HG03108 (cell line): ENCODE measurements at regions not wholly inside any gene's neighbourhood (a gene's known extent, or its start where the extent isn't known, plus 50 kb on each side); places are given as distances from the start of the nearest gene placed in this dataset.
"Not testable (repeated sequence)": the region's sequence is repeated elsewhere in the genome, so short reads cannot be mapped to it uniquely, and the experiment has no call there.

Experiments
- ATAC-seq: cut with Tn5 transposase; IDR thresholded peaks from one replicate; pipeline ENCODE4 v1.9.1; 2021; ENCODE audit warnings: moderate library complexity; ENCODE audit not compliant: unreplicated experiment

DNA sequence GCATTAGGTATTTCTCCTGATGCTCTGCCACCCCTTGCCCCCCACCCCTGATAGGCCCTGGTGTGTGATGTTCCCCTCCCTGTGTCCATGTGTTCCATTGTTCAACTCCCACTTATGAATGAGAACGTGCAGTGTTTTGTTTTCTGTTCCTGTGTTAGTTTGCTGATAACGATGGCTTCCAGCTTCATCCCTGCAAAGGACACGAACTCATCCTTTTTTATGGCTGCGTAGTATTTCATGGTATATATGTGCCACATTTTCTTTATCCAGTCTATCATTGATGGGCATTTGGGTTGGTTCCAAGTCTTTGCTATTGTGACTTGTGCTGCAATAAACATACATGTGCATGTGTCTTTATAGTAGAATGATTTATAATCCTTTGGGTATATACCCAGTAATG lies 109.7 kb upstream of the PITX1 start:
- not testable (repeated sequence) for ATAC-seq

DNA sequence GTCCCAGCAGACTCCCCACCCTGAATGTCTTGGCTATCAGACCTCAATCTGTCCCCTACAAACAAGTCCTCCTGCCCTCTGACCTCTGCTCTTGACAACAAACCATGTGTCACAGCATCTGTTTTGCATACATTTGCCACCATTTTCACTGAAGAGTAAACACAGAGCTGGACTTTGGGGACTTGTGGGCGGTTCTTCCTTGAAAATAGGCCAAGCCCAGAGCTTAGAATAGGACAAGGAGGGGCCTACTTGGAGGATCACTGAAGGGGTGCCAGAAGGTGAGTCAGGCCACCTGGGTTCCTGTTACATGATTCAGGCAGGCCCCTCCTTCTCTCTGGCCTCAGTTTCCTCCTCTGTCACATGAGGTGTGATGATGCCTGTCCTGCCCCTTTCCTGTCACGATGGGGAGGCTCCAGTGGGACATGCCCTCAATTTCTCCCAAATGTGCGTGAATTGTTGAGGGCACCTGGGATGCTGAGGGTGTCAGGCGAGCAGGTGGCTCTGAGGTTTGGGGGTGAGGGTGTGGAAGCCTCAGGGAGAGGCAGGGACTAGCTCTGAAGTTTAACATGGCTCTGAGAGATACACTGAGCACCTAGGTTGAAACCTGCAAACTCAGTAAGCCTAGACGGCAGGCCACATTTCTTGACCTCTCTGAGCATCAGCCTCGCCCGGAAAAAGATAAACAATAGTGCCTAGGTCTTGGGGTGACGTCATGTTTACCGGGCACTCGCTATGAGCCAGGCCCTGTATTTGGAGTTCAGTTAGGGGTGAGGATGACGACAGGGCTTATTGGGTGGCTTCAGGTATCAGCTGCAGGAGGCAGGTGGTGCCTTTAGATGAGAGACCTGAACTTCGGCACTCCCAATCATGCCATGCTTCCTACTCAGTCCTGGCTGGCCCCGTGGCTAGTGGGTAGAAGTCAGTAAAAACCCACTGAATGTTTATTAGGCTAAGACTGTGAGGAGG lies 107.6 kb upstream of the PITX1 start:
- ATAC-seq = no peak

- no peak for ATAC-seq
These were observed 106.6 kb upstream of the PITX1 start for GRCh38 chr5:135140446-135141204.

GRCh38 chr5:135139381-135140134 lies 105.5 kb upstream of the PITX1 start:
- ATAC-seq = no peak

DNA sequence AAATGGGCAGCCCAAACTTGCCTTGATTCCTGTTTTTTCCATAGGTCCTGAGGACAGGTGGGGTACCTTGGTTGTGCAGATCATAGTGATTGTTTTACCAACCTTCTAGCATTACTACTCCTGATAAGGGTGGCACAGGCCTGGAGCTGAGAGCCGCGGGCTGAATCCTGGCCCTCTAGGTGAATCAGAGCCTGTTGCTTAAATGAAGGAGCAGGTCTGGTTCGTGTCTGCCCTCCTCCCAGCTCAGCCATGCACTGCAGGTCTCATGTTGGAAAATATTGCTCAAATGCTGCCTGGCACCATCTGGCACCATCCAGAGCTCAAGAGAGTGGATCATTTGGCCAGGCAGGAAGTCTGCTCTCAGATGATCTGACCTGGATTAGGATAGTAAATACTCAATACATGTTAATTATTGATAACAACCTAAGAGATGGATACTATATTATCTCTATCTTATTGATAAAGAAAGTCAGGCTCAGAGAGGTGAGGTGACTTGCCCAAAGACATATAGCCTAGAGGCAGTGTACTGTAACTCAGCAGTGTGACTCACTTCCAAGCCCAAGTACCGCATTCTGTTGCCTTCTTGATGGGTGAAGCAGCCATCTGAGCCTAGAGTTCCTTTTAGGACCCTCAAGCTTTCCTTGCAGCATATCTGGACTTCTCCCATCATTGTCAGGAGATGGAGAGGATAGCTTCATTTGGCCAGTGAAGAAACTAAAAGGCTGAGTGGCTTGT lies 104.3 kb upstream of the PITX1 start:
- ATAC-seq = no peak

- ATAC-seq = no peak
These were observed 103.3 kb upstream of the PITX1 start for GRCh38 chr5:135137146-135137915.

DNA sequence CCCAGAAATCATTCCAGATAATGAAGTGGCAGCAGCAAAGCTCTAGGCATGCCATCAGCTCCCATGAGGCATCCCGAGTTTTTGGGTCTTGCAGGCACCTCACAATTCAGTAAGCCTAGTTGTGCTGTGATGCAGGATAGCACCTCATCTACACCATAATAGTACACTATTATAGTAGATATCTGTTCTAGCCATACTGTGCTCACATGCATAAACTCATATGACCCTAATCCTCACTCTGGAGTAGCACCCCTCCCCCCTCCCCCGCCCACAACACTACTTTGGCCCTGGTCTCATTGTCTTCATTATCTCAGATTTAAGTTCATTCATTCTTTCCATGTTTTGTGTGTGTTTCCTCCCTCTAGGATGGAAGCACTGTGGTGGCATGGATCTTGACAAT lies 102.5 kb upstream of the PITX1 start:
- ATAC-seq = no peak

DNA sequence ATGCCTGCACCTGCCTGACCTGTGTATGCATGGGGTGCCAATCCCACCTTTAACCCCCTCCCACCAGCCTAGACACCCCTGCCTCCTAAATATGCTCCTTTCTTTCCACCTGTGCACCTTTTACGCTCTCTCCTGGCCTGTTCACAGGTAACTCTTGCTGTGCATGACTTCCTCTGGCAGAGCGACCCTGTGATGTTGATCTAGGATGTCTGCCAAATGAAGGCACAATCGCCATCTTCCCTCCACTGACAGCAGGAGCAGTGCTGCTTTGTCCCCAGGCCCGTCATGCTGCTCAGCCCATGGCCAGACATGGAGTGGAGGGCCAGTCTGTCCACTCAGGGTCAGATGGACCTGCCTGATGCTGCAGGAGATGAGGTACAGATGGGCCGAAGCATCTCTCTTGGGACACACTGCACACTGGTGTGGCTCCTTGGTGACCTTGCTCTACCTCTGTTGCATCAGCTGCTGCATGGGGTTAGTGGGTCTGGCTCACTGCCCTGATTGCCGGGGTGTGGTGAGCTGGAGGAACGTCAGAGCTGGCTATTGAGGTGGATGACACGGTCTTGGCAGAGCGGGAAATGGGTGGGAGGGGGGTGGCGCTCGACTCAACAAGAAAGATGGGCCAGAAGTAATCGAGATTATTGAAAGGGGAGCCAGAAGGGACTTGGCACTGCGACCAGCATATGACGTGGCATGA lies 101.7 kb upstream of the PITX1 start:
- ATAC-seq = no peak

- ATAC-seq = no peak
These were observed 100.8 kb upstream of the PITX1 start for GRCh38 chr5:135134691-135135381.

GRCh38 chr5:135133698-135134515 lies 99.9 kb upstream of the PITX1 start:
- no peak for ATAC-seq

- ATAC-seq = no peak
These were observed 99.2 kb upstream of the PITX1 start for GRCh38 chr5:135133181-135133580.

GRCh38 chr5:135131801-135132680 lies 98.0 kb upstream of the PITX1 start:
- no peak for ATAC-seq

- ATAC-seq = no peak
These were observed 96.5 kb upstream of the PITX1 start for GRCh38 chr5:135130261-135131215.

DNA sequence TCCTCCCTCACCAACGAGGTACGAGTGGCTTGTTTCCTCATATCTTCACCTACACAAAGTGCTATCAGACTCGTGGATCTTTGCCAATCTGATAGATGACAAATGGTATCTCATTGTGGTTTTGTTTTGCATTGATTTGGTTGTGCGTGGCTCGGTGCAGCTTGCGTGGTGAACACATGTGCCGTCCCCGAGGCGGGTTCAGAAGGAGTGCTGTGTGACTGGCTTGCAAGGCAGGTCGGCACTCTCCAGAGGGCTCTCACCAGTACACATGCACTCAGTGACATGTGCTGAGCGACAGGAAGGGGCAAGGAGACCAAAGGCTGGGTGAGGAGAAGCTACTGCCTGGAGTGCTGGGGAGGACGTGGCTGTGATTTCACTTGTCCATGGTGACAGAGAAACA lies 95.3 kb upstream of the PITX1 start:
- ATAC-seq = no peak

DNA sequence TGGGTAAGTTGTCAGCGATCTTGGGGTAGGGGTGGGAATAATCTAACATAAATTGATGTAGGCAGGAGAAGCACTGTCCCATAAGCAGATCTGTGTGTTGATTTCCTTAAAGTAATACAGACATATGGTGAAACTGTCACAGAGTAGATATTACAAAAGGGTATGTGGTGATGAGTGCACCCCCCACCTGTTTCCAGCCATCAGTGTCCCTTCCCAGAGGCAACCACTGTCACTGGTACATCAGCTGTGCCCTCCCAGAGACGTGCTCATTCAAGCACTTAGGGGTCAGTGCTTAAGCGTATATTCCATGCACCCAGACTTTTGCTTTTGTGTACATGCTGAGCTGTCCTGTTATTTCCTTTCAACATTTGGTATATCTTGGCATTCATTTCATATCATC lies 94.3 kb upstream of the PITX1 start:
- no peak for ATAC-seq
